ENCODE measurements at regions not wholly inside any gene's neighbourhood (a gene's known extent, or its start where the extent isn't known, plus 50 kb on each side); places are given as distances from the start of the nearest gene placed in this dataset.
"Not testable (repeated sequence)": the region's sequence is repeated elsewhere in the genome, so short reads cannot be mapped to it uniquely, and the experiment has no call there.

GRCh38 chr14:37785298-37785697, 189.9 kb downstream of the TTC6 start:
- DNase-seq (ENCODE audit: low read depth), result not testable (repeated sequence)

GRCh38 chr14:37786114-37786625, 190.7 kb downstream of the TTC6 start:
- DNase-seq (ENCODE audit: low read depth), result not testable (repeated sequence)

- DNase-seq (ENCODE audit: low read depth), result no peak
Observed at GRCh38 chr14:37787879-37788494, 192.6 kb downstream of the TTC6 start.

DNA sequence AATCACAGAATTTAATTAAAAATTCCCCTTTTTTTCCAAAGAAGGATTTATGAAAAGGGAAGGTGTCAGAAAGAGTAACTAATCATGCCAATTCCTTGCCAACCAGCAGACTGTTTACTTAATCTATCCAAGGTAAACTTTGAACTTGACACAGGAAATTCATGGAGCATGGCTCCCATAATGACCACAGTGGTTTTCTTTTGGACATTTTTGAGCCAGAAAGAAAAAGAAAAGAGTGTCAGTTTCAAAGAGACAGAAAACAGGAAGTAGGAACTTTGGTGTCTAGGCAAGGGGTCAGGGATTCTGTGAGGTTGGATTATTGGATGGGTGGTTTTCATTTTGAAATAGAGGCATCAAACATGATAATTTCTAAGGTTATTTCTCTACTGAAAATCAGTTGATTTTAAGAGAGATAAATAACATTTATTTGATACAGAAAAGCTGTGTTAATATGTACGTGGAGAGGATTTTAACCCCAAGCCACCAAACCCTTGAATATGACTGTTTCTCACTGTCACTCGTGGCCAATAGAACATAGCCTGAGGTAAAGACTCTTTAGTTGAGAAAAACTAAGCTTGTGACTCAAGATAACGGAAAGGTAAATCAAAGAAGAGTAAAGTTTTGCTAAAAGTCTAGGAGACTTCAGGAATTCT, 196.1 kb downstream of the TTC6 start:
- no peak for DNase-seq (ENCODE audit: low read depth)

- DNase-seq (ENCODE audit: low read depth), result no peak
Observed at GRCh38 chr14:37792124-37792523, 196.7 kb downstream of the TTC6 start.

DNA sequence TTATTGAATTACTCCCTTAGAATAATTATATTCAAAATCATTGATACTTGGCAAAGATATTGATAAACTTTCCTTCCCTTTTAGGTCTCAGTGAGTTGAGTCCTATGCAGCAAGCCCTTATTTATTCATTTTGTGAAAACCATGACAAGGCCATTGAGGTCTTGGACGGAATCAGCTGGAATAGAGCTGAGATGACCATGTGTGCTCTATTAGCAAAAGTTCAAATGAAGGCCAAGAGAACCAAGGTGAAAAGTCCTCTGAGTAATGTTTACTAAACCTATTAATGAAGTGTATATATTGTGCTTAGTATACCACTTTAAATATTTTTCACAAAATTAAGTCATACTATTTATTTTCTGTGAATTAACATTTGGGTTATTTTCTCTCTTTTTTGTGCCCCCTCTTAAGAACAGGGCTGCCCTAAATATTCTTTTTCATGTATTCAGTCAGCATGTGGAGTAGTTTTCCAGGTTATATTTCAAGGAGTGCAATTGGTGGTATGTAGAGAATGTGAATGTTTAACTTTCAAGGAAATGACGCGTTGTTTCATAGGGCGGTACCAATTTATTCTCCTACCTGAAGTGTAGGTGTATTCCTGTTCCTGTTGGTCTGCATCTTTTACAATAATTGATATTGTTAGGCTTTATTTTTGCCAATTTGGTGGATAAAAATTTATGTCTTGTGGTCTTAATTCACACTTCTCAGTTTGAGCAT, 201.4 kb downstream of the TTC6 start:
- no peak for DNase-seq (ENCODE audit: low read depth)

- no peak for DNase-seq (ENCODE audit: low read depth)
Observed at GRCh38 chr14:37797675-37798074, 202.2 kb downstream of the TTC6 start.

DNA sequence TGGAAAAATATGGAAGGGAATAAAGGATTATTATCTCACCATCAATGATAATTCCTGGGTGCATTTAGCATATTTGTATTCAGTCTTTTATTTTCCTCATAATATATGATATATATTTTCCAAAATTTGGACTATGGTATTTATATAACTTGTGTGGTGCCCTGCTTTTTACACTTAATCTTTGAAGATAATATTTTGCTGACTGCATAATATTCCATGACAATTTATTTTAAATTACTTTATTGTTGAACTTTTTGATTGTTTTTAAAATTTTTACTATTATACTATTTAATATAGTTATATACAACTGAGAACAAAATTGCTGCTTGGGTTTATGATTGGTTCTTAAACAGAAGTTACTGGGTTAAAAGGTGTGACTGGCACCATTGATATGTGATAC, 212.3 kb downstream of the TTC6 start:
- no peak for DNase-seq (ENCODE audit: low read depth)

DNA sequence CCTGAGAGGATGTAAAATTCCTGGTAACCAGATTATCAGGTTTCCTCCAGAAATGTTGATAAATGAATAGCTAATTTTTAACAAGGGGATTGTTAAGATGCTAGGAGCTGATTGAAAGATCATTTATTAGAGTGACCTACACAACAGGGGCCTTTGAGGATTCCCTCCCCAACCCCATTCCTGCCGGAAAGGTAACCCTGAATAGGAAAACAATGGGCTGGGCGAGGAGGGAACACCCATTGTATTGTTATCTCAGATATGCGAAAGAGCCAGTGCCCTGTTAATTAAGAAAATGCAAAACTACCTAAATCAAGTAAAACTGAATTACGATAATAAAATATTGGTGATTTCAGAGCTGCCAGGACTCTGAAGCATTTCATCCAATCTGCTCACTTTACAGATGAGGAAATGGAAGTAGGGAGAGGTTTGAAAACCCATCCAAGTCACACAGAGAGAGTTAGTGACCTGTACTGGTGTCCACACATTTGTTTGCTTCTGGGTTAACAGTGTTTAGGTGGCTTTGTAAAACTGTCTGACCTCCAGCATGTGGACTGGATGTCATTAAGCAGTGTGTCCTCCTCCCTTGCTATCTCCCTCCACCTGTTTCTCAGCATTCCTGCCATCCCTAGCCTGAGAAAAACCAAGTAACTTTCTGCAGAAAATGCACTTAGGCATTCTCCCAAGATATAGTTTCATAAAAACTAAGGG, 214.8 kb downstream of the TTC6 start:
- no peak for DNase-seq (ENCODE audit: low read depth)

GRCh38 chr14:37813732-37814131, 218.3 kb downstream of the TTC6 start:
- DNase-seq (ENCODE audit: low read depth), result no peak

- DNase-seq (ENCODE audit: low read depth), result no peak
Observed at GRCh38 chr14:37816135-37816534, 220.7 kb downstream of the TTC6 start.

DNA sequence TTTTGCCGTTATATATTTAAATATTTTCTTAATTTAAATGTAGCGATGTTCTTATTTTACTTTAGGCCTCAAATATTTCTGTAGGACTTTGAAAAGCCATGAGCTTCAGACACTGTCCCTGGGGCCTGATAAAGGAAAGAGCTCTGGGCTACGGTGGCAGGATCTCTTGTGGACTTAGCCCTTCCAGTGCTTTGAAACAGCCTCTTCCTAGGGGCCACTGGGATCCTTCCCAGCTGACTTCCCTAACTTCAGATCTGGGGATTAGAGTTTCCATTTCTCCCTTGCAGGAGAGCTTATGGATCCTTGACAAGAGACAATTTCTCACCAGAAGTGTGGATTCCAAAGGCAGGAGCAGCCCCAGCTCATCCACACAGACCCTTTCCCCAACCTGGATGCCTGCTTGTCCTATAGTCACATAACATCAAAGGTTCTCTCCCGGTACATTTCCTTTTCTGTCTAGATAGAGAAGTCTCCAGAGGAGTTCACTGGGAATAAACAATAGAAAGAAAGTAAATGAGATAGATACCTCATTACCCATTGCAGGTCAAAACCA, 221.4 kb downstream of the TTC6 start:
- no peak for DNase-seq (ENCODE audit: low read depth)

- DNase-seq (ENCODE audit: low read depth), result no peak
Observed at GRCh38 chr14:37819155-37820015, 224.0 kb downstream of the TTC6 start.

- DNase-seq (ENCODE audit: low read depth), result not testable (repeated sequence)
Observed at GRCh38 chr14:37820810-37821209, 225.4 kb downstream of the TTC6 start.

DNA sequence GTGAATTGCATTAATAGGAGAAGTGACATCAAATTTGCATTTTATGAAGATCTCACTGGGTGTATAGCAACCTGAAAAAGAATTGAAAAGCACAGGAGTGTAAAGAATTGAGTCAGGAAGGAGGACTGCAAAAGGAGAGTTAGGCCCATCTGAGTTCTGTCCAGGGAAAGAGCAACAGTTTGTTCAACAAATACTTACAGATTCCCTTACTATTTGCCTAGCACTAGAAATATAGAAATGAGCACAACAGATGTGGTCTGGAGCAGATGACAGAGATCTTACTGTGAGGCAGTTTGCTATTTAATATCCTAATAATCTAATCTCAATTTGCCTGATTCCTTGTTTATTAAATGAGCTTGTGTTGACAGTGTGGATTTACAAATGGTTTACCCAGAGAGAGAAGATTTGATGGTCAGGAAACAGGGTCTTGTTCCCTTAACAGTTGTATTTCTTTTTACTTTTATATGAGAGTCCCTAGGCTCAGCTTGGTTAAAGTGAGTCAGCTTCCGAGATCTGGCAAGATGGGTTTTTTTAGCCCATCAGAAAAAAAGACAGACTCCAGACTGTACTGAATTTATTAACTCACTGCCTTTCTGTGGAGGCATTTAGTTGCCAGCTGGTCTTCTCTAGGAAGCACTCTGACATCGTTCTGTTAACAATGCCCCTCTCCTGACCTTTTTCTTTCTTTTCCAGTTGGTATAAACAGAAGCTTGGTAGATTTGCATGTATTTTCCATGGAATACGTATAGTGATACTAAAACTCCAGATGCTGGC, 229.7 kb downstream of the TTC6 start:
- no peak for DNase-seq (ENCODE audit: low read depth)

DNA sequence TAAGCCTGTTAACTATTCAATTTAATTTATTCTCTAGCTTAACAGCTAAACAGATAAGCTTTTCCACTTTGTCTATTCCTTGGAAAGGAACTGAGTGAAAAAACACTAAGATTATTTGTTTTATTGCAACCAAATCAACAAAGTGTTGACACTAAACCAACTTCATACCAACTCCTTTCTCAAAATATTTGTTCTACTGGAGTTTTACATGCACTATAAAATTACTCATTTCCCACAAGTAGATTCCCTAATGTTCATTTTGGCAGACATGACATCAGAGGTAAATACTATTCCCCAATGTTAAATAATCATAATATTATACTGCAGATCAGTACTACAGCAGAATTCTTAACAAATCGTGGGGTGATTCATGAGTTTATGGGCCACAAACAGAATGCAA, 231.4 kb downstream of the TTC6 start:
- DNase-seq (ENCODE audit: low read depth), result no peak

- DNase-seq (ENCODE audit: low read depth), result no peak
Observed at GRCh38 chr14:37830271-37830670, 234.8 kb downstream of the TTC6 start.

DNA sequence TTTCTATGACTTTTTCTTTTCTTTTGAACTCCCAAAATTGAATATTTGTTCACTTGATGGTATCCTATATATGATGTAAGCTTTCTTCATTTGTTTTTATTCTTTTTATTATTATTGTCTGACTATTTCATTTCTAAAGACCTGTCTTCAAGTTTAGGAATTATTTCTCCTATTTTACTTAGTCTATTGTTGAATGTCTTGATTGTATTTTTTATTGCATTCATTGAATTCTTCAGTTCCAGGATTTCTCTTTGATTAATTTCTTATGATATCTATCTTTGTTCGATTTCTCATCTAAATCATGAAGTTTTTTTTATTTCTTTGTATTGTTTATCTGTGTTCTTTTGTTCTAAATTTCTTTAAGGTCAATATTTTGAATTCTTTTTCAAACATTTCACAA, 238.8 kb downstream of the TTC6 start:
- DNase-seq (ENCODE audit: low read depth), result no peak

GRCh38 chr14:37838778-37839177, 243.3 kb downstream of the TTC6 start:
- not testable (repeated sequence) for DNase-seq (ENCODE audit: low read depth)

DNA sequence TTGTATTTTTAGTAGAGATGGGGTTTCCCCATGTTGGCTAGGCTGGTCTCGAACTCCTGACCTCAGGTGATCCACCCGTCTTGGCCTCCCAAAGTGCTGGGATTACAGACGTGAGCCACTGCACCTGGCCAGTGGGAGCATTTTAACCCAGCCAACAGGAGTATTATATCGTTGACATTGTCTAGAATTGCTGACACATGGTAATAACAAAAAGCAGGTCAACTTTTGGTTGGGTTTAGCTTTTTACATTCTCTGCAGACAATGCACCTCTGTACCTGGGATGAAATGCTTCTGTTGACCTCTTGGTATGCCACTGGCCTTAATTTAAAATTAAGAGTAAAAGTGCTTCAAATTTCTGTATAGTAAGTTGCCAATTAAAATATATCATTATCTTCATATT, 245.6 kb downstream of the TTC6 start:
- not testable (repeated sequence) for DNase-seq (ENCODE audit: low read depth)
